ENCODE measurements at regions not wholly inside any gene's neighbourhood (a gene's known extent, or its start where the extent isn't known, plus 50 kb on each side); places are given as distances from the start of the nearest gene placed in this dataset.
A peak's percentile ranks its signal among the peaks of the same experiment; 100 is the strongest.

DNA sequence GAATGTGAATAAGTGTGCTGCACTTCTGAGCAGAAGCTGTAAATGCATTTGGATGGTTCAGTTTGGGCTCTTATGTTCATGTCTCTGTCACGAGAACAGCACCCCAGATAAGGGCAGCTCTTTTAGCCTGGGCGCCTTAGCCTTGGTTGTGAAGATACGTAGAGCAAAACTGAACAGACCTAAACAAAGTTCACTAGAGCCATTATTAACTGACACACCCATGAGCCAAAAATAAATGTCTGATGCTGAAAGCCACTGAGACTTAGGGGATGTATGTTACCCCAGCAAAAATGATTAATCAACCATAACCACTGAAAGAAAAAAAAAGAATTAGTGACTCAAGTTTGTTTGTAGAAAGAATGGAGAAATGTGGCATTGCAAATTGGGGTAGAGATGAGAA lies 343.4 kb downstream of the BCAT1 start:
- H3K36me3 ChIP-seq (ENCODE audit: insufficient read depth, low read length): no peaks in the 10 kb centered on the region
- H3K4me3 ChIP-seq (ENCODE audit: insufficient read depth, low read length): no peak overlapping the region
- H3K4me1 ChIP-seq (ENCODE audit: insufficient read depth, low read length): peaks cover 9% of the 10 kb centered on the region
- H4K20me1 ChIP-seq (ENCODE audit: insufficient read depth, low read length): no peaks in the 10 kb centered on the region
- TF ChIP-seq, protein P1, sequence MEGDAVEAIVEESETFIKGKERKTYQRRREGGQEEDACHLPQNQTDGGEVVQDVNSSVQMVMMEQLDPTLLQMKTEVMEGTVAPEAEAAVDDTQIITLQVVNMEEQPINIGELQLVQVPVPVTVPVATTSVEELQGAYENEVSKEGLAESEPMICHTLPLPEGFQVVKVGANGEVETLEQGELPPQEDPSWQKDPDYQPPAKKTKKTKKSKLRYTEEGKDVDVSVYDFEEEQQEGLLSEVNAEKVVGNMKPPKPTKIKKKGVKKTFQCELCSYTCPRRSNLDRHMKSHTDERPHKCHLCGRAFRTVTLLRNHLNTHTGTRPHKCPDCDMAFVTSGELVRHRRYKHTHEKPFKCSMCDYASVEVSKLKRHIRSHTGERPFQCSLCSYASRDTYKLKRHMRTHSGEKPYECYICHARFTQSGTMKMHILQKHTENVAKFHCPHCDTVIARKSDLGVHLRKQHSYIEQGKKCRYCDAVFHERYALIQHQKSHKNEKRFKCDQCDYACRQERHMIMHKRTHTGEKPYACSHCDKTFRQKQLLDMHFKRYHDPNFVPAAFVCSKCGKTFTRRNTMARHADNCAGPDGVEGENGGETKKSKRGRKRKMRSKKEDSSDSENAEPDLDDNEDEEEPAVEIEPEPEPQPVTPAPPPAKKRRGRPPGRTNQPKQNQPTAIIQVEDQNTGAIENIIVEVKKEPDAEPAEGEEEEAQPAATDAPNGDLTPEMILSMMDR (IDR thresholded peaks at IDR 0.05; ENCODE audit: extremely low read depth, low read depth, low read length): no peak
- H2AFZ ChIP-seq (ENCODE audit: low read length): no peak overlapping the region
- H3K4me2 ChIP-seq (ENCODE audit: insufficient read depth, low read length): no peak overlapping the region
- H3K27ac ChIP-seq (ENCODE audit: low read depth, low read length): no peak overlapping the region
- no peak for DNase-seq (ENCODE audit: insufficient read length, low spot score, missing footprints)
- H3K27me3 ChIP-seq (ENCODE audit: insufficient read depth, low read length): no peaks in the 10 kb centered on the region
- H3K79me2 ChIP-seq (ENCODE audit: insufficient read depth, low read length): no peaks in the 10 kb centered on the region
- H3K9me3 ChIP-seq (ENCODE audit: low read depth, low read length): no peaks in the 10 kb centered on the region

DNA sequence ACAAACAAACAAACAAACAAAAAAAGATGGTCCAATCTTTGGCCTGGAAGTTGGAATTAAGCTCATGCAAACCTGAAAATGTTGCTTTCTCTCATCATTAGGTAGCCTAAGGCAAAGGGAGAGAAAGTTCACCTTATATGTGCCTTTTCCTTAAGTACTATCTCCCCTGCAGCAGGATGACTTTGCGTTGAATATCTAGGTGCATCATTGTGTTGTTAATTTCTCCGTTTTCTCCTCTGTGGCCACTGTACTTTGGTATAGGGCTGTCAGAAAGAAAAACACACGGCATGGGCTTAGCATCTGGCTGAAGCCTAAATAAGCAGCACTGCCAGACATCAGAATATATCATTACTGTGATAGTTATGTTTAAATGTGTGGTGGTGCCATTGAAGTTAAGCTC lies 345.5 kb downstream of the BCAT1 start:
- no peaks in the 10 kb centered on the region for H3K27me3 ChIP-seq (ENCODE audit: insufficient read depth, low read length)
- TF ChIP-seq, protein P1 (IDR thresholded peaks at IDR 0.05; ENCODE audit: extremely low read depth, low read depth, low read length): no peak
- no peak overlapping the region for H3K4me3 ChIP-seq (ENCODE audit: insufficient read depth, low read length)
- no peak overlapping the region for H3K27ac ChIP-seq (ENCODE audit: low read depth, low read length)
- H3K79me2 ChIP-seq (ENCODE audit: insufficient read depth, low read length): no peaks in the 10 kb centered on the region
- no peak overlapping the region for H2AFZ ChIP-seq (ENCODE audit: low read length)
- H3K4me2 ChIP-seq (ENCODE audit: insufficient read depth, low read length): no peak overlapping the region
- peaks cover 9% of the 10 kb centered on the region for H3K4me1 ChIP-seq (ENCODE audit: insufficient read depth, low read length)
- no peaks in the 10 kb centered on the region for H3K9me3 ChIP-seq (ENCODE audit: low read depth, low read length)
- DNase-seq (ENCODE audit: insufficient read length, low spot score, missing footprints): no peak
- H3K36me3 ChIP-seq (ENCODE audit: insufficient read depth, low read length): no peaks in the 10 kb centered on the region
- H4K20me1 ChIP-seq (ENCODE audit: insufficient read depth, low read length): no peaks in the 10 kb centered on the region

DNA sequence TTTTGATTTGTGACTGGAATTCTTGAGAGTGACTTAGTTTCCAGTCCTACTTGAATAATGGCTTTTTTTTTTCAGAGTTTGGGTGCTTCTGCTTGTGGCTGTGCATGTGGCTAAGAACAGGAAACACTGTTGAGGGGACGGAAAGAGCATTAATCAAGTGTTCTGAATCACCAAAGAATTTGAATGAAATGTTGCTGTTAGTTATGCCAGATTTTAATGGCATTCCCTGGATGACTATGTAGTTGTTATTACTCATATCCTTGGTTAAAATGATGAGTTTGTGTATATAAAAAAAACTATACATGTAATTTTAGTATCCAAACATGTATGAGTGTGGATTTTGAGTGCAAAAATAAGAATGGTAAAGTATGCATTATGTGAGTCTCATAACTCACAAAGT lies 347.9 kb downstream of the BCAT1 start:
- no peaks in the 10 kb centered on the region for H3K36me3 ChIP-seq (ENCODE audit: insufficient read depth, low read length)
- TF ChIP-seq, protein P1 (IDR thresholded peaks at IDR 0.05; ENCODE audit: extremely low read depth, low read depth, low read length): no peak
- no peak overlapping the region for H3K4me3 ChIP-seq (ENCODE audit: insufficient read depth, low read length)
- H3K4me1 ChIP-seq (ENCODE audit: insufficient read depth, low read length): peaks cover 9% of the 10 kb centered on the region
- H3K27me3 ChIP-seq (ENCODE audit: insufficient read depth, low read length): no peaks in the 10 kb centered on the region
- no peaks in the 10 kb centered on the region for H4K20me1 ChIP-seq (ENCODE audit: insufficient read depth, low read length)
- peak; percentile 80 for DNase-seq (ENCODE audit: insufficient read length, low spot score, missing footprints)
- H2AFZ ChIP-seq (ENCODE audit: low read length): no peak overlapping the region
- no peaks in the 10 kb centered on the region for H3K9me3 ChIP-seq (ENCODE audit: low read depth, low read length)
- H3K4me2 ChIP-seq (ENCODE audit: insufficient read depth, low read length): peak overlapping the region; percentile 34
- no peak overlapping the region for H3K27ac ChIP-seq (ENCODE audit: low read depth, low read length)
- no peaks in the 10 kb centered on the region for H3K79me2 ChIP-seq (ENCODE audit: insufficient read depth, low read length)

- TF ChIP-seq, protein P1 (IDR thresholded peaks at IDR 0.05; ENCODE audit: extremely low read depth, low read depth, low read length): no peak
- peak overlapping the region; percentile 34 for H3K4me2 ChIP-seq (ENCODE audit: insufficient read depth, low read length)
- H3K27ac ChIP-seq (ENCODE audit: low read depth, low read length): no peak overlapping the region
Measured at GRCh38 chr12:24600551-24600950, 348.4 kb downstream of the BCAT1 start.

More at GRCh38 chr12:24600551-24600950, 348.4 kb downstream of the BCAT1 start:
- Histone ChIP-seq H3K4me3 (ENCODE audit: insufficient read depth, low read length) (no peak overlapping the region), H4K20me1 (ENCODE audit: insufficient read depth, low read length) (no peaks in the 10 kb centered on the region), H2AFZ (ENCODE audit: low read length) (no peak overlapping the region), H3K79me2 (ENCODE audit: insufficient read depth, low read length) (no peaks in the 10 kb centered on the region), H3K4me1 (ENCODE audit: insufficient read depth, low read length) (peaks cover 9% of the 10 kb centered on the region), H3K27me3 (ENCODE audit: insufficient read depth, low read length) (no peaks in the 10 kb centered on the region), H3K36me3 (ENCODE audit: insufficient read depth, low read length) (no peaks in the 10 kb centered on the region), H3K9me3 (ENCODE audit: low read depth, low read length) (no peaks in the 10 kb centered on the region)
- DNase-seq (ENCODE audit: insufficient read length, low spot score, missing footprints): no peak
